Lower lobe of right lung (tissue), 2 donors: ENCODE measurements at regions not wholly inside any gene's neighbourhood (a gene's known extent, or its start where the extent isn't known, plus 50 kb on each side); places are given as distances from the start of the nearest gene placed in this dataset.
"Not testable (repeated sequence)": the region's sequence is repeated elsewhere in the genome, so short reads cannot be mapped to it uniquely, and the experiment has no call there.

Experiments used
- ATAC-seq, 2 donors: fragments of 200-7000 bp; cut with Tn5 transposase; one replicate each; pipeline ENCODE4 v1.9.1; 2020 to 2022; ENCODE audit warnings: mild to moderate bottlenecking in 2 of 2, moderate library complexity in 2 of 2
- DNase-seq: peaks from one replicate; pipeline ENCODE4 v3.0.0-alpha.2; 2020
- H3K27ac ChIP-seq: fragments of 200-600 bp; one replicate; pipeline ENCODE4 v1.8.0; 2022
- H3K27me3 ChIP-seq: fragments of 200-600 bp; one replicate; pipeline ENCODE4 v1.8.0; 2022; ENCODE audit warnings: low read depth
- H3K36me3 ChIP-seq: fragments of 200-600 bp; one replicate; pipeline ENCODE4 v1.8.0; 2022; ENCODE audit warnings: mild to moderate bottlenecking
- H3K4me1 ChIP-seq: fragments of 200-600 bp; one replicate; pipeline ENCODE4 v1.8.0; 2022
- H3K4me3 ChIP-seq: fragments of 200-600 bp; one replicate; pipeline ENCODE4 v1.8.0; 2022; ENCODE audit warnings: mild to moderate bottlenecking
- H3K9me3 ChIP-seq: fragments of 200-600 bp; one replicate; pipeline ENCODE4 v1.8.0; 2022
- intact Hi-C: fragments of 100-400 bp; cut with DNase I; formaldehyde crosslinking; loops from one replicate; pipeline ENCODE4 v1.11.0; 2022
- TF ChIP-seq, protein P1 (sequence below): fragments of 200-600 bp; IDR thresholded peaks from one replicate; pipeline ENCODE4 v1.8.0; 2022; ENCODE audit warnings: antibody characterized with exemption, mild to moderate bottlenecking
- donor health status: DM: no; HTN: yes; CAD: no; lungs with severe emphysema.

DNA sequence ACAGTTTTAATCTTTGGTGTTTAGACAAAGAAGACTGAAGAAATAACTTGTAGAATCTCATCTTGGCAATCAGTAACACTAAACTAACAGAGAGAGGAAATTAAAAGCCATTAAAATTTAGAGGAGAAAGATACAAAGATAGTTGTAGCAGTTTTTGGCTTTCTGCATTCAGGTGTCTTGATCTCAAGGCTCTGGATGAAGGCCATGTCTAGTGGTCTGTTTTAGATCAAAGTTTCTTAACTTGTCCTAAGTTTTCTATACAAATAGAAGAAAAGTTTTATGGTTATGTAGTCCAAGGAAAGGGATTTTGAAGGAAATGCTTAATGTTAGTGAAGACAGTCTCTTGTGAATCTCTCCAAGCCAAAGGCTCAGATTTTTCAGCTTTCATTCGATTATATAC, 222.9 kb downstream of the BCHE start:
- intact Hi-C loops: no loop called here
- TF ChIP-seq, protein P1, sequence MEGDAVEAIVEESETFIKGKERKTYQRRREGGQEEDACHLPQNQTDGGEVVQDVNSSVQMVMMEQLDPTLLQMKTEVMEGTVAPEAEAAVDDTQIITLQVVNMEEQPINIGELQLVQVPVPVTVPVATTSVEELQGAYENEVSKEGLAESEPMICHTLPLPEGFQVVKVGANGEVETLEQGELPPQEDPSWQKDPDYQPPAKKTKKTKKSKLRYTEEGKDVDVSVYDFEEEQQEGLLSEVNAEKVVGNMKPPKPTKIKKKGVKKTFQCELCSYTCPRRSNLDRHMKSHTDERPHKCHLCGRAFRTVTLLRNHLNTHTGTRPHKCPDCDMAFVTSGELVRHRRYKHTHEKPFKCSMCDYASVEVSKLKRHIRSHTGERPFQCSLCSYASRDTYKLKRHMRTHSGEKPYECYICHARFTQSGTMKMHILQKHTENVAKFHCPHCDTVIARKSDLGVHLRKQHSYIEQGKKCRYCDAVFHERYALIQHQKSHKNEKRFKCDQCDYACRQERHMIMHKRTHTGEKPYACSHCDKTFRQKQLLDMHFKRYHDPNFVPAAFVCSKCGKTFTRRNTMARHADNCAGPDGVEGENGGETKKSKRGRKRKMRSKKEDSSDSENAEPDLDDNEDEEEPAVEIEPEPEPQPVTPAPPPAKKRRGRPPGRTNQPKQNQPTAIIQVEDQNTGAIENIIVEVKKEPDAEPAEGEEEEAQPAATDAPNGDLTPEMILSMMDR: no peak
- no peak for ATAC-seq

DNA sequence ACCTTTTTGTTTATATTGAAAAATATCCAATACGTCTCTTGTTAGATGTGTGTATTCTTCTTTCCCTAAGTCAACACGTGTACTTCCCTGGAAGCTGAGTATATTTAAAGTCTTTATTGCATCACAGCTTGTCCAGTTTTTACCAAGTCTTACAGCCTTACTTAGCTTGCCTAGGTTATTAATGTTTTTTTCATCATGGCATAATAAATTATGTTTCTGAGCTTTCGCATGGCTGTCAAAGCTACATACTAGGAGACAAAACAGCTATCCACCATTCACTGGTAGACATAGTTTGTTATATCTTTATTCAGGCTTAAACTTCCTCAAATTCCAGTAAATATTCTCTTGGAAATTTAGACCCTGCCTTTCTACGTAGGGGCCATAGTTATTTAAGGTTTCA, 224.2 kb downstream of the BCHE start:
- Histone ChIP-seq H3K27ac (no peak overlapping the region), H3K4me1 (no peaks in the 10 kb centered on the region), H3K9me3 (no peaks in the 10 kb centered on the region), H3K4me3 (no peak overlapping the region), H3K27me3 (no peaks in the 10 kb centered on the region), H3K36me3 (no peaks in the 10 kb centered on the region)
- intact Hi-C loops: no loop called here
- TF ChIP-seq, protein P1: no peak
- DNase-seq (no peak), ATAC-seq (no peak)

More for the DNA sequence above, 222.9 kb downstream of the BCHE start:
- DNase-seq: no peak
- Histone ChIP-seq H3K27me3 (no peaks in the 10 kb centered on the region), H3K4me3 (no peak overlapping the region), H3K4me1 (no peaks in the 10 kb centered on the region), H3K9me3 (no peaks in the 10 kb centered on the region), H3K27ac (no peak overlapping the region), H3K36me3 (no peaks in the 10 kb centered on the region)

DNA sequence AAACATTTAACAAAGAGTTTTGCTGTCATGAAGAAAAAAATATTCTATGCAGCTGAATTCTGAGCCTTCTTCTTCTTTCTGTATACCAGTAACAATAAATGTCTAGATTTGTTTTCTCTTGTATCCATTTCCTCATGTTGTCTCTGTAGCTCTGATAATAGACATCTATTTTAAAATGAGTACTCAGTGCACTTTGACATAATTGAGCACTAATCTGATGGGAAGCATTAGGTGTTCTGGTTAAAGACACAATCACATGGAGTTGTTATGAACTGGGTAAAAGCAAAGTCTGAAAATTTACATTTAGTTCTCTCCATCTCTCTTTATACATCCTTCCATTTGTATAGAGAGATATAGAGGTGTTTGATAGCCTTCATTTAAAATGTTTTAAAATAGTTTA, 230.0 kb downstream of the BCHE start:
- ATAC-seq (no peak), DNase-seq (no peak)
- intact Hi-C loops: no loop called here
- no peaks in the 10 kb centered on the region for H3K27me3 ChIP-seq
- no peaks in the 10 kb centered on the region for H3K4me1 ChIP-seq
- no peaks in the 10 kb centered on the region for H3K36me3 ChIP-seq
- TF ChIP-seq, protein P1: no peak
- no peak overlapping the region for H3K27ac ChIP-seq
- no peaks in the 10 kb centered on the region for H3K9me3 ChIP-seq
- no peak overlapping the region for H3K4me3 ChIP-seq

DNA sequence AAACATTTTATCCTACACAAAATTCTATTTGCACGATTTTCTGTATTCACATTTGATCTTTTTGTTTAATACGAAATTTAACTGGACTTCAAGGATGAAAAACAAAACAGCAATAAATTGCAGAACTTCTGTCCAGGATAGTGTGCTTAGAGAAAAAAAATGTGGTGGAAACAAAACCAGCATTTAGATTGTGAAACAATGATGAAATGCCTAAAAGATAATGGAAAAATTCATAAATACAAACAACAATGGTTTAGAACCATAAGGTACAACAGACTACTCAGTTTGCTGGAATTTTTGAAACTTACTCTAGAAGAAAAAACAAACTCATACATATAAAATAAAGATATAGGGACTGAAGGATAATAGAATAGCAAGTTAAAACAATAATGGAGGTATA, 234.0 kb downstream of the BCHE start:
- intact Hi-C loops: no loop called here
- Histone ChIP-seq H3K36me3 (no peaks in the 10 kb centered on the region), H3K4me1 (no peaks in the 10 kb centered on the region), H3K27me3 (no peaks in the 10 kb centered on the region), H3K9me3 (no peaks in the 10 kb centered on the region), H3K27ac (no peak overlapping the region), H3K4me3 (no peak overlapping the region)
- DNase-seq: no peak
- TF ChIP-seq, protein P1: no peak
- no peak for ATAC-seq

DNA sequence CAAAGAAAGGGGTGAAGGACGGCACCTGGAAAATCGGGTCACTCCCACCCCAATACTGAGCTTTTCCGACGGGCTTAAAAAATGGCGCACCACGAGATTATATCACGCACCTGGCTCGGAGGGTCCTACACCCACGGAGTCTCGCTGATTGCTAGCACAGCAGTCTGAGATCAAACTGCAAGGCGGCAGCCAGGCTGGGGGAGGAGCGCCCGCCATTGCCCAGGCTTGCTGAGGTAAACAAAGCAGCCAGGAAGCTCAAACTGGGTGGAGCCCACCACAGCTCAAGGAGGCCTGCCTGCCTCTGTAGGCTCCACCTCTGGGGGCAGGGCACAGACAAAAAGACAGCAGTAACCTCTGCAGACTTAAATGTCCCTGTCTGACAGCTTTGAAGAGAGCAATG, 264.7 kb downstream of the BCHE start:
- H3K4me1 ChIP-seq, H3K27ac ChIP-seq, H3K4me3 ChIP-seq, H3K27me3 ChIP-seq, H3K9me3 ChIP-seq, DNase-seq, H3K36me3 ChIP-seq, ATAC-seq, intact Hi-C loops: not testable (repeated sequence)

DNA sequence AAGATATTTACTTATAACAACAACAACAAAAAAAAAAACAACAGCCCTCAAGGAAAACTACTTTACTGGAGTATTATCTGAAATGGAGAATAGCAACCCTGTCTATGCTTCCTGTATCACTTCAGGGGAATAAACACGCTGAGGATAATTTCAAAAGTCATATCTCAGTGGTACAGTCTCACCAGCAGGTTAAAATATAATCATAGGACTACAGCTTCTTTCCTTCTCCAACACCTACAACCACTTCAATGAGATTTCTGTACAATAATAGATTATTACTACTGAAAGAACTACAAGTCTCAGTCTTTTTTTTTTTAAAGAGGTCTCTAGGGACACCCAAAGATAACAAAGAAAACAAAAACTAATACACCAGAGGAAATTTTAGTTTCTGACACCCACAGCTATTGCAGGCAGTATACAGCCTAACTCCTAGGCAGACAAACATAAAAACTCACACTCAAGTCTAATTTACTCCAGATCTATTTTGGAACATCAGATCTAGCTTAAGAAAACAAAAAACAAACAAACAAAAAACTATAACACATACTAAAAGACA, 268.2 kb downstream of the BCHE start:
- H3K27me3 ChIP-seq: no peaks in the 10 kb centered on the region
- peaks cover 5% of the 10 kb centered on the region for H3K9me3 ChIP-seq
- H3K36me3 ChIP-seq: no peaks in the 10 kb centered on the region
- intact Hi-C loops: no loop called here
- H3K4me1 ChIP-seq: no peaks in the 10 kb centered on the region
- H3K4me3 ChIP-seq: no peak overlapping the region
- DNase-seq (no peak), ATAC-seq (no peak)
- no peak overlapping the region for H3K27ac ChIP-seq
- TF ChIP-seq, protein P1: no peak
